ENCODE measurements at regions not wholly inside any gene's neighbourhood (a gene's known extent, or its start where the extent isn't known, plus 50 kb on each side); places are given as distances from the start of the nearest gene placed in this dataset.

DNA sequence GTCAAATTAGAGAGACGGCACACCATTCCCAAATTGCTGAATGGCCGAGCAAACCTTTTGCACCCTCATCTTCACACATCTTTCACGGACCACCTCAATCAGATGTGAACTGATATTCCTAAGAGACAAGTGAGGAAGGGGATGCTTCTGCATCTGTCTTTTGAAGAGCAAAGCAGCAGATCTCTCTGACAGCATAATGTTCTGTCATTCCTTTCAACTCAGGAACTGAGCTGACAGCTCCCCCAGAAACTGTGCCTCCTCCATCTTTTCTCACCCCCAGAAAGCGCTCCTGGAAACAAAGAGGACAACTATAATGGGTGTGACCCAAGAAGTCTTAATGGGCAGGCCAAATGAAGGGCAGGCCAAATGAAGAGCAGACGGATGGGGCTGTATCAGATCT is 256.4 kb downstream of the C1orf94 start:
- Histone ChIP-seq H3K27ac (no peak overlapping the region), H3K4me3 (no peak overlapping the region), H3K4me1 (no peaks in the 10 kb centered on the region), H3K36me3 (no peaks in the 10 kb centered on the region), H3K9me3 (no peaks in the 10 kb centered on the region), H3K27me3 (no peaks in the 10 kb centered on the region)
- DNase-seq = no peak
- no peak for ATAC-seq
- intact Hi-C loops (cut with DNase I) = no loop called here
- no peak for TF ChIP-seq POLR2A (IDR thresholded peaks at IDR 0.05)
- TF ChIP-seq, protein P1, sequence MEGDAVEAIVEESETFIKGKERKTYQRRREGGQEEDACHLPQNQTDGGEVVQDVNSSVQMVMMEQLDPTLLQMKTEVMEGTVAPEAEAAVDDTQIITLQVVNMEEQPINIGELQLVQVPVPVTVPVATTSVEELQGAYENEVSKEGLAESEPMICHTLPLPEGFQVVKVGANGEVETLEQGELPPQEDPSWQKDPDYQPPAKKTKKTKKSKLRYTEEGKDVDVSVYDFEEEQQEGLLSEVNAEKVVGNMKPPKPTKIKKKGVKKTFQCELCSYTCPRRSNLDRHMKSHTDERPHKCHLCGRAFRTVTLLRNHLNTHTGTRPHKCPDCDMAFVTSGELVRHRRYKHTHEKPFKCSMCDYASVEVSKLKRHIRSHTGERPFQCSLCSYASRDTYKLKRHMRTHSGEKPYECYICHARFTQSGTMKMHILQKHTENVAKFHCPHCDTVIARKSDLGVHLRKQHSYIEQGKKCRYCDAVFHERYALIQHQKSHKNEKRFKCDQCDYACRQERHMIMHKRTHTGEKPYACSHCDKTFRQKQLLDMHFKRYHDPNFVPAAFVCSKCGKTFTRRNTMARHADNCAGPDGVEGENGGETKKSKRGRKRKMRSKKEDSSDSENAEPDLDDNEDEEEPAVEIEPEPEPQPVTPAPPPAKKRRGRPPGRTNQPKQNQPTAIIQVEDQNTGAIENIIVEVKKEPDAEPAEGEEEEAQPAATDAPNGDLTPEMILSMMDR (IDR thresholded peaks at IDR 0.05) = no peak
- 57% methylated on average over 5 of the region's 5 CpGs for WGBS (ENCODE audit: insufficient coverage, low coverage, low lambda C conversion rate, missing lambda C conversion rate)

DNA sequence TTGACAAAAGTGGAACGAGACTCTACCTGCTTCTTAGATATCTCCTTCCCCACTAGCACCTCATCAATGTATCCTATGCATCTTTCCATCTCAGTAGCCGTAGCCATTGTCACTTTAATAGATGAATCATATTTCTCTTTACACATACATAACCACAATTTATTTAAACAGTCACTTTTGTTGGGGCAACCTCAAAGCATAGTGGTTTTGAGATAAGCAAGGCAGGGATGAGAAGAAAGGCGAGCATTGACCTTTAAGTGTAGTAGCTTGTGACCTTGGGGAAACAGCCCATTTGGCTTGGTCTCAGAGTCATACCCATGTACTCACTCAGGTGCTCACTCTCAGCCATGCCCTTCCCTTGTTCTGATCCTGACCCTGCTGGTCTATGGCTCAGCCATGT is 260.1 kb downstream of the C1orf94 start:
- DNase-seq (no peak), ATAC-seq (no peak)
- 41% methylated on average over 3 of the region's 3 CpGs for WGBS (ENCODE audit: insufficient coverage, low coverage, low lambda C conversion rate, missing lambda C conversion rate)
- Histone ChIP-seq H3K36me3 (no peaks in the 10 kb centered on the region), H3K4me3 (no peak overlapping the region), H3K27ac (no peak overlapping the region), H3K9me3 (no peaks in the 10 kb centered on the region), H3K27me3 (no peaks in the 10 kb centered on the region), H3K4me1 (no peaks in the 10 kb centered on the region)
- intact Hi-C loops (cut with DNase I) = no loop called here
- TF ChIP-seq POLR2A (IDR thresholded peaks at IDR 0.05) = no peak
- TF ChIP-seq, protein P1 (IDR thresholded peaks at IDR 0.05) = no peak

DNA sequence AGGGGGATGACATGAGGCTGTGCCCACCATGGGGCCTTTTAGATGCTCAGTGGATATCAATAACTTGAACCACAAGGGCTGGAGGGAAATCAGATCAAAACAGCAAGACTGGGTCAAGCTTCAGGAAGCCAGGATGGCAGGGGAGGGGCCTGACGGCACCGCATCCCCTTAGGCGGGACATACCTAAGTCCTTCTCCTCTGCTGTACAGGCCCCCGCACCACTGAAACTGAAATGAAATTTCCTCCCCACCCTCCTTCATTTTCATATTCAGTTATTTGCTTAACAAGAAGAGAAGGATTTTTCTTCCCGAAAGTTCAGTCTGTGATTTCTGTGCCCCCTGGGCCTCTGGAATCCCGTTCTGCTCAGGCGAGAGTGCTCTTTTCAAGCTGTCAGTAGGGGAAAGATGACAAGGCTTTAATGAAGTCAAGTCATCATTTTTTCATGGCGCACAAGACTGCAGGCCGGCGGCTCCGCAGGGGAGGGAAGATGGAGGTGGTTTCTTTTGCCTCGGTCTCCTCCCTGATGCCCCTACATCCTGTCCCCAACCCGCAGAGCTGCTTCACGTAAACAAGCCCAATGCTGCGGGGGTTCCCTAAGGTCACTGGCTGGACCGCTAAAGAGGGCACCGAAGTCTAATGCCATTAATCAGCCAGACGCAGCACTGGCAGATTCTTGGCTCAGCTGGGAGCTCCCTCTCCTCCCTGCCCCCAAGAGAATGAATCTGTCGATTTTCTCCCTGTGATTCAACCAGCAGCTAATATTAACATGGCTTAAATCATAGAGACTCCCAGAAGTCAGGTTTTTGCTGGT is 264.8 kb downstream of the C1orf94 start:
- intact Hi-C loops (cut with DNase I) = no loop called here
- TF ChIP-seq, protein P1 (IDR thresholded peaks at IDR 0.05) = no peak
- TF ChIP-seq POLR2A (IDR thresholded peaks at IDR 0.05) = no peak
- no peaks in the 10 kb centered on the region for H3K36me3 ChIP-seq
- no peak for ATAC-seq
- no peak overlapping the region for H3K27ac ChIP-seq
- DNase-seq = no peak
- no peaks in the 10 kb centered on the region for H3K9me3 ChIP-seq
- H3K4me3 ChIP-seq = no peak overlapping the region
- no peaks in the 10 kb centered on the region for H3K27me3 ChIP-seq
- WGBS (ENCODE audit: insufficient coverage, low coverage, low lambda C conversion rate, missing lambda C conversion rate) = 37% methylated on average over 11 of the region's 19 CpGs
- no peaks in the 10 kb centered on the region for H3K4me1 ChIP-seq

DNA sequence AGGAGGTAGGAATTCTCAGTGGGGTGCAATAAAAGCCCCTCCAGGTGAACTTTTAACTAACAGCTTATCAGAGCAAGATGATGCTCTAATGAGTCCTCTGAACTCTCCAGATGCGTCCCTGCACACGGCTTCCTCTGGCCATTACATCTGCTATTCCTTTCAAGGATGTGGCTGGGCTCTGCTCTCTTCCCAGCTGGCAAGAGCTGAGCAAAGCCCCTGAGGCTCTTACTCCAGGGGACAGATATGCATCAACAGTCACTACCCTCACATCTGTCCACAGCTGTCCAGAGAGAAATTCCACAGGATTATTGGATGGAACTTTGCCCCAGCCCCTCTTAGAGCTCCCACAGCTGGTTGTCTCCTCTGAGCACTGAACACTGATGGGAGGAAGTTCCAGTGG is 267.8 kb downstream of the C1orf94 start:
- no peaks in the 10 kb centered on the region for H3K9me3 ChIP-seq
- intact Hi-C loops (cut with DNase I) = no loop called here
- ATAC-seq (no peak), DNase-seq (no peak)
- H3K27ac ChIP-seq = no peak overlapping the region
- H3K27me3 ChIP-seq = no peaks in the 10 kb centered on the region
- no peaks in the 10 kb centered on the region for H3K36me3 ChIP-seq
- no peak overlapping the region for H3K4me3 ChIP-seq
- no peaks in the 10 kb centered on the region for H3K4me1 ChIP-seq
- TF ChIP-seq POLR2A (IDR thresholded peaks at IDR 0.05) = no peak
- TF ChIP-seq, protein P1 (IDR thresholded peaks at IDR 0.05) = no peak
- 71% methylated on average over 2 of the region's 2 CpGs for WGBS (ENCODE audit: insufficient coverage, low coverage, low lambda C conversion rate, missing lambda C conversion rate)

Measured in right lobe of liver (tissue), 6 donors.